GM19035 (cell line): ENCODE measurements at regions not wholly inside any gene's neighbourhood (a gene's known extent, or its start where the extent isn't known, plus 50 kb on each side); places are given as distances from the start of the nearest gene placed in this dataset.
"Not testable (repeated sequence)": the region's sequence is repeated elsewhere in the genome, so short reads cannot be mapped to it uniquely, and the experiment has no call there.

Experiments used
- ATAC-seq: cut with Tn5 transposase; IDR thresholded peaks from one replicate; pipeline ENCODE4 v1.9.1; 2021; ENCODE audit not compliant: unreplicated experiment

DNA sequence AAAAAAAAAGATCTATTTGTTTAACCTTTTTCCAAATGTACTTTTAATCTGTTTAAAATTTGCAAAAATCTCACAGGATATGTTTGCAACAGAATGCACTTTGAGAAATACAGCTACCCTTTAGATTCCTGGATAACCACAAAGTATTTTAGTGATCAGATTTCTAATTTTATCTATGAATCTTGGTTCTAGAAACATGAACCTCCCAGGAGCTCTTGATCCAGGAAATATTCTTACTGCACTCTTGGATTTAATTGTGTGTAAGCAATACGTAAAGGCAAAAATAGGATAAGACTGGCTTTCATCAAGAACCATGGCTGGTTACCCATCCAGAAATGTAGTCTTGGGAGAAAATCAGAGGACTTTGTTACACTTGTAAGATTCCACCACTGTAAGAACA is 1581.8 kb upstream of the WWC1 start:
- ATAC-seq, result no peak

DNA sequence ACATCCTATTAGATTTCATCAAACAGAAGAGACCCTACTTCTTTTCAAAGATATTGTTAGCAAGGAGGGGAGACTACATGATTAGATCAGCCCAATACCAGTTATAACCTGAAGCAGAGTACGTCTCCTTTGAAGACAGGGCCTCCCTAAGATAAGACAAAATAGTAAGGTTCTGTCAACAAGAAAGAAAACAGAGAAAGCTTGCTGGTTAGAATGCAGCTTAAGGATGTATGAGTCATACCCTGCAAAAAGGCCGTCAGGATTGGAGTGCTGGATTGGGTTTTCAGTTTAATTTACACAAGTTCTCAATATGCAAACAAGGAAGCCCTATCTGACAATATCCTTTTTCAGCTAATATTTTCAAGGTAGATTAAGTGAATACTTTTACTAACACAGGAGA is 1581.2 kb upstream of the WWC1 start:
- ATAC-seq, result no peak

DNA sequence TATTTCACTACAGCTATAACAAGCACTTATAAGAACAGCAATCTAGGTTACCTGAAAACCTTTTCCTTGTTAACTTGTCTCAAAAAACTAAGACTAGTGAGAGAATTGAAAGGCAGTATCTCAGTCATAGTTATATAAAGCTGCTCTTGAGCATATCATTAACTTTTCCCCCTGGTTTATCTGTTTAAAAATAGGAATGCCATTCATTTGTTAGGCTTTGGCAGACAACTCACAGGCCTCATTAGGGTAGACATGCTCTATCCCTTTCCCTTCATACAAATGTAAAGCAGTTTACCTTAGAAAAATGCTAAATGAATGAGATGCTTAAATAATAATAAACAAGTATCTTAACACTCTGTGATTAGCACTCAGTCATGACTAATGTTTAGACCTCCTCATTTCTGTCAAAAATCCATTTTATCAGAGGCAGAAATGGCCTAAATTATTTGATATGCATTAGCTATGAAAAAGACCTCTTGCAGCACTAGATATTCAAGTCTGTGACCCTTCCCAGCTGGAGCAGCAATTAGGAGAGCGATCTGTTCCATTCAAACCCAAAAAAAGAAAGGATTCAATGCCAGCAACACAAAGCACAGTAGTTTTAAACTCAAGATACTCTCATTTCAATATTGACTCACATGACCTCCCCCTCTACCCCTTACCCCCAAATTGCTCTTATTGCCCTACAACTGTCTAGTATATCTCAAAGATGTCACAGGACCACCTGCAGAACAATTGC is 1578.8 kb upstream of the WWC1 start:
- ATAC-seq, result no peak

DNA sequence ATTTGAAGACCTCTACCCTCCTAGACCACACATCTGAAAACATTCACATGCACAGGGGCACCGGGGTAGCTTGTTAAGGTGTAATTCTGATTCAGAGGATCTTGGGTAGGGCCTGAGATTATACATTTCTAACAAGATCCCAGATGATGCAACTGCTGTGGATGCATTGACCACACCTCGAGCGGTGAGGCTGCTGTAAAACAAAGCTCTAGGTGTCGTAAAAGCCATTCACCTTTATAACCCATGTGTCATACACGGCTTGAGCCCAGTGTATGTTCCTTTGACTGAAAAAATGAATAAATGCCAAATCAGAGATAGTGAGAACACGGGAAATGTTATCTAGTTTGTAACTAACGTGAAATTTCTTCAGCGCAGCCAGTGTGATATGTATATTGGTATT is 1578.2 kb upstream of the WWC1 start:
- no peak for ATAC-seq

DNA sequence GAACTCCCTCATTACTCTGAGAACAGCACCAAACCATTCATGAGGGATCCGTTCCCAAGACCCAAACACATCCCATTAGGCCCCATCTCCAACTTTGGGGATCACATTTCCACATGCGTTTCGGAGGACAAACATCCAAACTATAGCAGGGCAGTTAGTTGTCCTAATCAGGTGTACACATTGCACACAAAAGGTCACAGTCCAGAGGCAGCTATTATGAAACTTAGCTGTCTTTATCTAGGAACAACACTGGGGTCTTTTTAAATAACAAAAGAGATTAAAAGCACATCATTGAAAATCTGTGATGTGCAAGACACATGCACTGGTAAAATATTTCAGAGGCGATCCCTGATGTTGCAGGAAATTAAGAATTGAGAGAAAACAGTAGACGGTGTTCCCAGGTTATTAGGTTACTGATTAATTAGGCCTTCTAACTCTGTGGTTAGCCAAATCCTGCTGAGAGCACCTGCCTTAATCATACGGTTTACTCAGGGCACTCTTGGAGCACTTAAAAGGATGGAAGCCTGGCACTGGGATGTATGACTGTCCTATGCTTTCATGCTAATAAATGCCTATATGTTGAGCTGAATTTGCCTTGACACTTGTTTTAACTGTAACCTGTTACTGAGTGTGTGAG is 1574.5 kb upstream of the WWC1 start:
- ATAC-seq, result no peak

DNA sequence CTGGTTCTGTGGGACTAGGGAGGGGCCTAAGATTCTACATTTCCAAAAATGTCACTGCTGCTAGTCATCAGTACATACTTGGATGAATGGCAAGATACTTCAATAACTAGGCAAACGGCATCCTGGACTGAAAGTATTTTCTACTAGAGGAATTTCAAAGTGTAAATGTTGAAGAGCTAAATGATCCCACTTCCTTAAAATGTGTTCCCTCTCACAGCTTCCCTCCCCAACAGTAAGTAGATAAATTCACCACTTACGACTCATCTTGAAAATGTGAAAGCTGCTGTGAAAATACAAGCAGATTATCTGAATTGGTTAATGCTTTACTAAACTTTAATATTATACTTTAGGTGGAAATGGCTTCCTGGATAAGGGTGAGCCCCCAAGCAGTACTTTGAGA is 1571.5 kb upstream of the WWC1 start:
- no peak for ATAC-seq

DNA sequence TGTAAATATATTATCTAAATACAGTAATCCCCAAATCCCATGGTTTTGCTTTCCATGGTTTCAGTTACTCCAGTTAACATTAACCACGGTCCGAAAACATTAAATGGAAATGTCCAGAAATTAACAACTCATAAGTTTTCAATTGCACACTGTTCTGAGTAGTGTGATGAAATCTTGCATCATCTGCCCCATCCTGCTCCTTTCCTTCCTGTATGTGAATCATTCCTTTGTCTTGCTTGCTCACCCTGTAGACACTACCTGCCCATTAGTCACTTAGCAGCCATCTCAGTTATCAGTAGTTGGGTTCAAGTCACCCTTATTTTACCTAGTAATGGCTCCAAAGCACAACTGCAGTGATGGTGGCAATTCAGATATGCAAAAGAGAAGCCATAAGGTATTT is 1568.5 kb upstream of the WWC1 start:
- no peak for ATAC-seq

DNA sequence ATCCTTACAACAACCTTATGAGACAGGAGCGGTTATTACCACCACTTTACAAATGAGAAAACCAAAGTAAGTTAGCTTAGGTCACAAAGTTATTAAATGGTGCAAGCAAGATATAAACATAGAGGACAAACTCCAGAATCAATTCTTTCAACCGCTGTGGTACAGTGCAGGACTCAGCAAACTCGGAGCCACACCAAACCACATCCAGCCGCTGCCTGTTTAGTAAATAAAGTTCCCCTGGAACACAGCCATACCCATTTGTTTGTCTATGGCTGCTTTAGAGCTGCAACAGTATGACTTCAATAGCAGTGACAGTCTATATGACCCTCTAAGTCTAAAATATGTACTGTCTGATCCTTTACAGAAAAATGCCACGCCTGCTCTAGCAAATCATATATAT is 1567.2 kb upstream of the WWC1 start:
- no peak for ATAC-seq

DNA sequence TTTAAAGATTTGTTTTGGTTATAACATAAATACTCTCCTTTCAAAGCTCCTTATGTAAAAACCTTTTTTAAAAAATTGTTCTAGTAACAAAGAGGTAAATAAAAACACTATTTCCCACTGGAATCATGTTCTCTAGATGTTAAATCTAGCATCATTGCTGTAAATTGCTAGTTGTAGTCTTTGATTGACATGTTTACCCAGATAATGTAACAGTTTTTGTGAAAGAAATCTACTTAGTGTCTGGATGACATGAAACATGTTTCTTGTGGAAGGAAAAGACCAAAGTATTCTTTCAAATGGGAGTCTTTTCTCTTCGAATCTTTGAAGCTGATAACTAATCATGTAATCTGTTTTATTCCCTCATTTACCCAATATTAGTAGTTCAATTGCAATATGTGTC is 1565.9 kb upstream of the WWC1 start:
- no peak for ATAC-seq

DNA sequence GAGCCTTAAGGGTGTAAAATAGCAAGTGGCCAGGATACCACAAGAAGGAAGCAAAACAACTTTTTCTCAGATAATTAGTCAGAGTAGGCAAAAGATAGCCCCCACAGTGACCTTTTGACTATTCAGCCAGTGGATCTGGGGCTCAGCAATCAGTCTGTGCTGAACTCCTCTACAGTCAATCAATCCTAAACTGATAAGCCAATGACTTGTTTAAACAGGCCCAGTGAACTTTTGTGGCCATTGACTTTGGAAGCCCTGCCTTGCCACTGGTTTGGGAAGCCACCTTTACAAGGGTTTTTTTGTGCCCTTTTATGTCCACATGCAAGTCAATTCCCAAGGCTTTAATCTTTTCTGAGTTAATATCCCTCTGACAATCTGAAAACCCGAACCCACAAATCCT is 1565.0 kb upstream of the WWC1 start:
- ATAC-seq, result no peak

DNA sequence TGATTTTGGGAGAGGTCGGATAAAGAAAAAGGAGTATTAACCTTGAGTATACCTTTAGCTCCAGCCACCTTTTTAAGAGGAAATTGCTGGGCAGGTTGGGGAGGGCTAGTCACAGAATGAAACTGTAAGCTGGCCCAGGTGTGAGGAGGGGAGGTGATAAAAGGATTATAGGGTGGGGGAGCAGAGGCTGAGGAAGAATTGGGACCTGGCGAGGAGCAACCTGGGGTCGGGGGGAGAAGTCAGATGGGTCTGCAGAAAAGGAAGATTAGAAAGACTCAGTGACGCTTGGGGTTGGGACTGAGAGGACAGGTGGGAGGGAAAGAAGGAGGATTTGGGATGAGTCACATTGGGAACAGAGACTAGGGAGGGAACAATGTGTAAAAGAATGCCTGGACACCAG is 1548.5 kb upstream of the WWC1 start:
- ATAC-seq, result not testable (repeated sequence)

DNA sequence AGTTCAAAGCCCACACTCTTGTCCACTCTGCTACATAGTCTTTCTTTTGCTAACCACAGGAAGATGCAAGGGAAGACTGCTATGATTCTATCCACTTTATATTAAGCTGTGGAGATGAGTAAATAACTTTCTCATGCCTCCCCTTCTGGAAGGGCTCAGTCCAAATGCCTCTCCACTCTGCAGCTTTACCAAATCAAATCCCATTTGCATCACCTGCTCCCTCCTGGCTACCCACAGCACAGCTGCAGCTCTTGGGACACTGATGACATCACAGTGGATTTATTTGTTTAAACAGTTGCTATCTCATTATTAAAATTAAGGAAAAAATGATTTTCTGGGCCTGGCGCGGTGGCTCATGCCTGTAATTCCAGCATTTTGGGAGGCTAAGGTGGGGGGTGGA is 1544.9 kb upstream of the WWC1 start:
- no peak for ATAC-seq

DNA sequence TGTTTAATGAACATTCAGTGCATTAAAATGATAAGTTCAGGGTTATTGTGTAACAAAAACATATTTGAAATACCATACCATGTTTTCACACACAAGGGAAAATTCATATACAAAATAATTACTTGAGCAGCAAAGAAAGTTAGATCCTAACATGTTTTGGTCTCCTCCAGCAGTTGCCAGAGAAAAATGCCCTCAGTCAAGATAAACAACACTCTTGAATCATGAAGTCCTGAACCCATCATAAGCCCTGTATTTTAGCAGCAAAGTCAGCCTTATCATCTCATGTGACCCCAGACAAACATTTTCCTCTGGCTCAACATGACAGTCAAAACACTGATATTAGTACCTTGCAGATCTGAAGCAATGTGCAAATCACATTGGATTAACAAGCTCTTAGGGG is 1541.1 kb upstream of the WWC1 start:
- ATAC-seq, result no peak

DNA sequence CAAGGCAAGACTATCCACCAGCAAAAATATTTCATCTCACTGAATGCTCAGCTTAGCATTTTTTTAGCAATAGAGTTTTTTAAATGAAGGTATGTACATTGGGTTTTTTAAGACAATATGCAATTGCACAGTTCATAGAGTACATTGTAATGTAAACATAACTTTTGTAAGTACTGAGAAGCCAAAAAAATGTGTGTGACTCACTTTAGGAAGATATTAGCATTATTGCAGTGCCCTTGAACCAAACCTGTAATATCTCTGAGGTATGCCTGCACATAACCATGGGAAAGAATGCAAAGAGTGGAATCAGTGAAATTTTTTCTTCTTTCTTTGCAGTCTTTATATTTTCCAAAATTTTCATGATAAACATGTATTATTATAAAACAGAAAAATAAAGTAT is 1533.3 kb upstream of the WWC1 start:
- no peak for ATAC-seq

DNA sequence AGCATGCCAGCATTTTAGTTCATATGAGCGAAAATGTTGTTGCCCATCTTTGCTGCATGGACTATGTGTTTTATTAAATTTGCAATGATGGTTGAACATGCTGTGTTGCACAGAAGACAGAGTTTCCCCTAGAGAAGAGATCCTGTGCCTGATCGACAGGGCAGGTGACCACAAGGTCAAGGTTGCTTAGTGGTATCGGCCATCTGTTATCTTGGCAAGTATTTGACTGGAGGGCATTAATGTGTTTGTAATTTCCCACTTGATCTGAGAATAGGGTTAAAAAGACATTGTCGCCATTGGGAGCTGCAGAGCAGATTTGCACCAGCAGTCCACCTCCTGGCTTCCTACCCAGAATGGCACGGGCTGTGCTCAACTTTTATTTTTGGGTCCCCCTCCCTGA is 1523.6 kb upstream of the WWC1 start:
- no peak for ATAC-seq

DNA sequence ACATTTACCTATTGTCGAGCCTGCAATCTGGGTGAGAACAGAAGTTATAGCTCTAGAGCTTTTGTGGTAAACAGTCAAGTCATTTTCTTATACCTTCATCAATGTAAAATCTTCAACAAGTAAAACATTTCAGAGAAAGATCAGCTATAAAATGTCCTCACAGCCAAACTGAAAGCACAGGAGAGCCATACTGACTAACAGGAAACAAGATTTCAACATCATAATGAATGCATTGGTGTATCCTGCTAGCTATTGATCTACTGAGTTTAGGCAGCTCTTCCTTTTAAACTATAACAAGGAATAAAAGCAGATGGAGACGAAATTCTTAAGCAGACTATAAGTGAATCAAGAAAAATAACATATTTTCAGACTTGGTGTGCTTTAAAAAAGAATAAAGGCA is 1522.9 kb upstream of the WWC1 start:
- ATAC-seq, result no peak

DNA sequence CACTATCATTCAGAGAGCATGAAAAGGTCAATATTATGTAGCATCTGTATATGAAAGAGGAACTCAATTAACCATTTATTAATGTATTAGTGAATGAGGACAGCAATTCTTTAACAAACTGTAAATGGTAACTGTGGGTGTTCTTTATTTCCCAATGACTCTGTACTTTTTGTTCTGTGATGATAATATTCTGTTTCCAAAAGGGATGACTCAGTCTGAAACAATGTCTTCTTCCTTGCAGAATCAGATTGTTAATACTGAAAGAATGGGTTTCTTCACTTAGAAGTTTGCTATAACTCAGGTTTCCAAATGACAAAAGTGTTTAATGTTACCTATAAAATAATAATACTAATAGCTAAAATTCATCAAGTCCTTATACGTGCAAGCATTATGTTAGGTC is 1518.7 kb upstream of the WWC1 start:
- ATAC-seq, result no peak

DNA sequence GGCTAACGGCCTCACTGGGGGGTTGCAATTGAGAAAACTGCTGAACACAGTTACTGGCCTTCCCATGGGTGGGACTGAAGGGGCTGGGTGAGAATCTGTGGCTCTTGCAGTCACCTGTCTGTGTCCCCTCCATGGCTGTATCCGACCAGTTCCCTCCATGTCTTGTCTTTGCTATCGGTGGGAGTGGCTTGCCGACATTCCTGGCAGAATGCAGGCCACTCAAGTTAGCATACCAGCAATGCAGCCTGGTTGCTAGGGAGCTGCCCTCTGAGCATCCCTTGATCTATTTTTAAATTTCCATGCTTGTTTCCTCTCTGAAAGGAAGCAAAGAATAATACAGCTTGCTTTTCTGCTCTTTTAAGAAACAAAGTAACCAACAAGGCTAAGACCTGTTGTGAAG is 1509.7 kb upstream of the WWC1 start:
- ATAC-seq, result no peak

DNA sequence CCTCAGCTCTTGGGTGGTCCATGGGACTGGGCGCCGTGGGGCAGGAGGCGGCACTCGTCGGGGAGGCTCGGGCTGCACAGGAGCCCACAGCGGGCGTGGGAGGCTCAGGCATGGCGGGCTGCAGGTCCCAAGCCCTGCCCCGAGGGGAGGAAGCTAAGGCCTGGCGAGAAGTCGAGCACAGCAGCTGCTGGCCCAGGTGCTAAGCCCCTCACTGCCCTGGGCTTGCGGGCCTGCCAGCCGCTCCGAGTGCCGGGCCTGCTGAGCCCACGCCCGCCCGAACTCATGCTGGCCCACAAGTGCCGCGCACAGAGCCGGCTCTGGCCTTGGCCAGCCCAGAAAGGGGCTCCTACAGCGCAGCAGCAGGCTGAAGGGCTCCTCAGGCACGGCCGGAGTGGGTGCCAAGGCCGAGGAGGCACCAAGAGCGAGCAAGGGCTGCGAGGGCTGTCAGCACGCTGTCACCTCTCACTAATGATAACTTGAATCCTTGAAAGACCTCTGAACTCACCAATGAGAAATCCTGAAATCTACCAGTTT is 1506.8 kb upstream of the WWC1 start:
- ATAC-seq, result no peak

DNA sequence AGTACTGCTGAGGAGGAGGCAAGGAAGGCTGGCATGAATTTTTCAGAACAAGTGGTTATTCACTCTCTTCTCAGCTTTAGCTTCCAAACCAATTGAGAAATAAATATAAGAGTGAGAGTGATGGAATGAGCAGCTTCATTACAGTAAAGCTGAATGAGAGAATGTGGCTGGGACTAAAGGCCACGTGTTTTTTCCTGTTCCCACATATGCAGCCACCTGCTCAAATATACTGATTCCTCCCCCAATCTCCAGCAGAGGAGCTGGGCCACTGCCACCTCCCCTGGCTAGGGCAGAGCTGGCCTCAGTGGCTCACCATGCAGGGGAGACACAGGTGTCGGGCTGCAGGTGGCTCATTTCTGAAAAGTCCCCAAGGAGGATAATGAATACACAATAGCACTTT is 1505.3 kb upstream of the WWC1 start:
- no peak for ATAC-seq

DNA sequence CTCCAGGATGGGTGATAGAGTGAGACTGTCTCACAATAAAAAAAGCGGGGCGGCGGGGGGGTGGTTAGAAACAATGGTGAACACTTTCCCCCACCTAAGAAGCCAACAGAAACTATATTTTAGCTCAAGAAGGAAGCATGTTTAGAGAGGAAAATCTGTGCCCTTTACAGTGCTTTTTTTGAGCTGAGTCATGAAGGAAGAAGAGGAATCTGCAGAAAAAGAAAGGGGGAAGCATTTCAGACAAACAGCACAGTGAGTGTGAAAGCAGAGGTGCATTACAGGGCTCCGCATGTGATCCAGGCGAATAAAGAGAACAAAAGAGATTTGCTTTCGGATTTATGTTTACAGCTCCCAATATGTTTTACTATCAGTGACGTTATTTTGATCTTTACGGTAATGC is 1504.6 kb upstream of the WWC1 start:
- ATAC-seq, result no peak

DNA sequence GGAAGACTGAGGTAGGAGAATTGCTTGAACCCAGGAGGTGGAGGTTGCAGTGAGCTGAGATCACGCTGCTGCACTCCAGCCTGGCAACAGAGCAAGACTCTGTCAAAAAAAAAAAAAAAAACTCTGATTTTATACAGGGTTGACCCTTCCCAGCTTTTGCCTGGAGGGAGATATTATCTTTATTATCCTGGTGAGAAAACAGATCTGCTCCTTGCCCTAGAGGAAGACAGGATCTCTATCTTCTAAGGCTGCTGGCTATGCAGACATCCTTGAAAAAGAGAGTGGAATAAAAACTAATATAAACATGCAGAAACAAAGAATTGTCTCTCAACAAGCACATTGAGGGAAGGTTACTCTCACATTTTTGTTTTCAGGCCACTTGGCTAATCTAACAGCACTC is 1503.4 kb upstream of the WWC1 start:
- no peak for ATAC-seq

DNA sequence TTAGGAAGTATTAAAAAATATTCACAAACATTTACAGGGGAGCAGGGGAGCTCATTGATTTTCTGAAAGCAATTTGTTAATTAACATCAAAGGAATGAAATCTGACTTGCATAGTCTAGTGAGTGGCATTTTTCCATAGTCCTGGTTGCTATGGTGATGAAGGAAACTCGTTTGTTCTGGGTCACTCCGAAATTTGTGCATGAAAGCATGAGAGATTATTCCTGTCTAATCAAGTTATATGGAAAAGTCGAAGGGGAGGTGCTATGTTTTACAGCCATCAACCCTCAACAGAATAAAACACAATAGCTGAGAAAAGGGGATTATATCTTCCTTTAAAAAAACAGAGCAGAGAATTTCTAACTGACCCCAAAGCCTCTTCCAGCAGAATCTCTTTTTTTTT is 1495.7 kb upstream of the WWC1 start:
- ATAC-seq, result no peak
